Heart left ventricle (tissue), 16 donors: ENCODE measurements at regions not wholly inside any gene's neighbourhood (a gene's known extent, or its start where the extent isn't known, plus 50 kb on each side); places are given as distances from the start of the nearest gene placed in this dataset.
A peak's percentile ranks its signal among the peaks of the same experiment; 100 is the strongest.

Experiments used
- ATAC-seq, 4 donors: fragments of 200-7000 bp; cut with Tn5 transposase; one replicate each; pipeline ENCODE4 v1.9.1; 2020 to 2022; ENCODE audit warnings: moderate library complexity in 4 of 4, mild to moderate bottlenecking in 3 of 4, moderate number of reproducible peaks in 1 of 4
- DNase-seq, 5 donors: peaks; one replicate each; pipeline ENCODE4 v3.0.0-alpha.2; 2020
- H3K27ac ChIP-seq, 12 donors: fragments of 200-600 bp; sonication (generic) in 4 of 12; one replicate each; pipeline versions ENCODE4 v1.5.0 to v1.8.0; 2016 to 2022; ENCODE audit warnings: mild to moderate bottlenecking in 2 of 12
- H3K27me3 ChIP-seq, 9 donors: fragments of 200-600 bp; sonication (generic) in 2 of 9; one replicate each; pipeline versions ENCODE4 v1.5.1 to v1.8.0; 2016 to 2022; ENCODE audit warnings: mild to moderate bottlenecking in 3 of 9
- H3K36me3 ChIP-seq, 9 donors: fragments of 200-600 bp; sonication (generic) in 2 of 9; one replicate each; pipeline versions ENCODE4 v1.5.0 to v1.8.0; 2018 to 2022; ENCODE audit warnings: mild to moderate bottlenecking in 2 of 9
- H3K4me1 ChIP-seq, 12 donors: fragments of 200-600 bp; sonication (generic) in 4 of 12; one replicate each; pipeline versions ENCODE4 v1.5.0 to v1.8.0; 2016 to 2022; ENCODE audit warnings: mild to moderate bottlenecking in 3 of 12
- H3K4me3 ChIP-seq, 12 donors: fragments of 200-600 bp; sonication (generic) in 4 of 12; one replicate each; pipeline versions ENCODE4 v1.5.0 to v1.8.0; 2017 to 2022; ENCODE audit warnings: mild to moderate bottlenecking in 9 of 12, moderate library complexity in 4 of 12
- H3K9me3 ChIP-seq, 12 donors: fragments of 200-600 bp; sonication (generic) in 4 of 12; one replicate each; pipeline versions ENCODE4 v1.5.0 to v1.8.0; 2016 to 2022; ENCODE audit warnings: mild to moderate bottlenecking in 1 of 12
- POLR2A ChIP-seq, 2 donors: fragments of 450-650 bp; IDR thresholded peaks; one replicate each; pipeline ENCODE4 v1.6.1; 2017; ENCODE audit warnings: antibody characterized with exemption in 2 of 2, mild to moderate bottlenecking in 2 of 2, moderate library complexity in 2 of 2
- WGBS, 4 donors: extraction: QIAGEN DNeasy Blood & Tissue Kit in 2 of 4; methylation state at CpG; one replicate each; pipeline versions ENCODE4 v1.1.5 to v1.1.7; 2013 to 2018; 5-methylcytosine and 5-hydroxymethylcytosine counted together
- intact Hi-C, 10 donors: fragments of 100-400 bp; cut with DNase I; formaldehyde crosslinking; loops; one replicate each; pipeline versions ENCODE4 v1.11.1 to v1.14.2; 2022
- TF ChIP-seq, protein P1 (sequence below), 12 donors: fragments of 200-600 bp; sonication (generic) in 4 of 12; IDR thresholded peaks; one replicate each; pipeline versions ENCODE4 v1.5.0 to v1.8.0; 2018 to 2022; ENCODE audit warnings: antibody characterized with exemption in 12 of 12, mild to moderate bottlenecking in 5 of 12
- donor health status: ischemic (EF 13 %, LVEDD 7.1; RV severe dilation, severe dysfunction).
- donor health status: healthy with polysubstance abuse.
- donor health status: DM: no; HTN: yes; CAD: no.
- donor health status: DM: no; HTN: no; CAD: no.
- donor health status: ischemic (EF 25% LVEDD 6.9; RV normal size, moderate dysfunction).
- donor health status: ischemic (EF 25% LVEDD 5.7; RV mildly dilated, moderate dysfunction).
- donor health status: healthy.
- donor health status: DM: yes; HTN: yes; CAD: no.
- donor health status: ischemic (EF 35%, LVEDD 5.7; RV mildly dilated, moderate dysfunction).
- donor health status: nonischemic (EF 11% LVEDD 7.7; RV severe dilation, severe dysfunction).
- donor health status: DM: yes; HTN: yes; CAD: no.
- donor health status: PGD.
- donor health status: ischemic (EF 29% LVEDD 5.4; RV normal size, mild dysfunction).
- donor health status: nonischemic (EF 23%, LVEDD 6.1; RV moderate dilation, normal function).

DNA sequence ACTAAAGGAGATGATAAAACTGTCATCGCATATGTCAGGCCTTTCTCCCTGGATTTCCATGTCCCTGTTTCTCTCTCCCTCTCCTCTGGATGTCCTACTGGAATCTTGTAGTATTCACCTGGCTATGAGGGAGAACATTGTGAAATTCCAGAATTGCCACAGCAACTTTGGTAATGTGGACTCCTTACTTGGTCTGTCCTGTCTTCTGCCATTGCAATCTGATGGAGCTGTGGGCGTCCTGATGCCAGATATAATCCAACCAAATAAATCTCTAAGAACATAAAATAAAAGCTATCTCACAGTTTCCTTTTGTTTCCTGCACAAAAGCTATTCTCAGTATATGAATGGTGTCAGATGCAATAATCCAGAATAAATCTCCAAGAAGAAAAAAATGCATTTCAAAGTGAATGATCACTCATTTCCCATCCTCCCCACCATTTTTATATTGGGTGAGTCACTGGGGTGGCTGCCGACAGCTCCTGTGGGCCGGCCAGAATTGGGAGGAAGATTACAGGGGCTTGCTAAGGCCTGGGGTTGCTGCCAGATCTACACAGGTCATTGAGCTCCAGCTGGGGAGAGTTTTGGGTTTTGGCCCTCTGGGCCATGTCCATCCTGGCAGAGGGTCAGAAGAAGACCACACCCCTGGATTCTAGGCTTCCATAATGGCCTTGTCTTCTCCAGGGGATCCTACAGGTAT, 160.7 kb upstream of the PITX1 start:
- intact Hi-C loops, result loop anchor here in 5 of 10 donors (5.0 to 10.0 kb wide), 6 partner anchors 138 to 282 kb away; no protein-coding TSS in a partner anchor
- Histone ChIP-seq H3K27me3 (peaks cover 0 to 46% (median 9%) of the 10 kb centered on the region in 9 donors), H3K4me1 (peaks cover 0 to 17% (median 3%) of the 10 kb centered on the region in 12 donors), H3K27ac (no peak overlapping the region), H3K36me3 (no peaks in the 10 kb centered on the region), H3K9me3 (peaks cover 0 to 16% (median 0%) of the 10 kb centered on the region in 12 donors), H3K4me3 (no peak overlapping the region)
- TF ChIP-seq, protein P1, sequence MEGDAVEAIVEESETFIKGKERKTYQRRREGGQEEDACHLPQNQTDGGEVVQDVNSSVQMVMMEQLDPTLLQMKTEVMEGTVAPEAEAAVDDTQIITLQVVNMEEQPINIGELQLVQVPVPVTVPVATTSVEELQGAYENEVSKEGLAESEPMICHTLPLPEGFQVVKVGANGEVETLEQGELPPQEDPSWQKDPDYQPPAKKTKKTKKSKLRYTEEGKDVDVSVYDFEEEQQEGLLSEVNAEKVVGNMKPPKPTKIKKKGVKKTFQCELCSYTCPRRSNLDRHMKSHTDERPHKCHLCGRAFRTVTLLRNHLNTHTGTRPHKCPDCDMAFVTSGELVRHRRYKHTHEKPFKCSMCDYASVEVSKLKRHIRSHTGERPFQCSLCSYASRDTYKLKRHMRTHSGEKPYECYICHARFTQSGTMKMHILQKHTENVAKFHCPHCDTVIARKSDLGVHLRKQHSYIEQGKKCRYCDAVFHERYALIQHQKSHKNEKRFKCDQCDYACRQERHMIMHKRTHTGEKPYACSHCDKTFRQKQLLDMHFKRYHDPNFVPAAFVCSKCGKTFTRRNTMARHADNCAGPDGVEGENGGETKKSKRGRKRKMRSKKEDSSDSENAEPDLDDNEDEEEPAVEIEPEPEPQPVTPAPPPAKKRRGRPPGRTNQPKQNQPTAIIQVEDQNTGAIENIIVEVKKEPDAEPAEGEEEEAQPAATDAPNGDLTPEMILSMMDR (IDR thresholded peaks at IDR 0.05), result no peak
- no peak for TF ChIP-seq POLR2A (IDR thresholded peaks at IDR 0.05)
- 60 to 72% (median 65%) methylated on average over 4 of the region's 4 CpGs for WGBS, 4 donors
- DNase-seq (peak in 1 of 5 donors; percentile 13), ATAC-seq (no peak)

DNA sequence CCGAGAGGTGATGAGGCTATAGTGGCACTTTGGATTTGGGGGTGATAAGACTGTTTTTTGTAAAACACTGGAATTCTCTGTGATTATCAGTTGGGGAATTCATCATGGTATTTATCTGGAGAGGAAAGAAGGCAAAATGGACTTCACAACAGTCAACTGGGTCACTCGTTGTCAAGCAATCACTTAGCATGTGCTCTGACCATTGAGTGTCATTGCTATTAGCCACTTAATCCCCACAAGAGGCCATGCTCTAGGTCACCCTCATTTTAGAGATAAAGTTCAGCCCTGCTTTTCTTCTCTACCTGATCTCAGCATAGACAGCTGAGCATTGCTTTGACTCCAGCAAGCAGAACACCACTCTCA, 160.1 kb upstream of the PITX1 start:
- DNase-seq, result peak in 1 of 5 donors; percentile 3
- no peak for ATAC-seq
- no peak for TF ChIP-seq POLR2A (IDR thresholded peaks at IDR 0.05)
- TF ChIP-seq, protein P1 (IDR thresholded peaks at IDR 0.05), result no peak
- H3K27me3 ChIP-seq, result peaks cover 0 to 52% (median 14%) of the 10 kb centered on the region in 9 donors
- H3K9me3 ChIP-seq, result peaks cover 0 to 16% (median 0%) of the 10 kb centered on the region in 12 donors
- WGBS, 4 donors, result 24 to 40% (median 39%) methylated on average over 2 of the region's 2 CpGs
- H3K36me3 ChIP-seq, result no peaks in the 10 kb centered on the region
- H3K27ac ChIP-seq, result no peak overlapping the region
- intact Hi-C loops, result loop anchor here in 5 of 10 donors (5.0 to 10.0 kb wide), 6 partner anchors 138 to 282 kb away; no protein-coding TSS in a partner anchor
- H3K4me1 ChIP-seq, result peaks cover 0 to 17% (median 3%) of the 10 kb centered on the region in 12 donors
- H3K4me3 ChIP-seq, result no peak overlapping the region

DNA sequence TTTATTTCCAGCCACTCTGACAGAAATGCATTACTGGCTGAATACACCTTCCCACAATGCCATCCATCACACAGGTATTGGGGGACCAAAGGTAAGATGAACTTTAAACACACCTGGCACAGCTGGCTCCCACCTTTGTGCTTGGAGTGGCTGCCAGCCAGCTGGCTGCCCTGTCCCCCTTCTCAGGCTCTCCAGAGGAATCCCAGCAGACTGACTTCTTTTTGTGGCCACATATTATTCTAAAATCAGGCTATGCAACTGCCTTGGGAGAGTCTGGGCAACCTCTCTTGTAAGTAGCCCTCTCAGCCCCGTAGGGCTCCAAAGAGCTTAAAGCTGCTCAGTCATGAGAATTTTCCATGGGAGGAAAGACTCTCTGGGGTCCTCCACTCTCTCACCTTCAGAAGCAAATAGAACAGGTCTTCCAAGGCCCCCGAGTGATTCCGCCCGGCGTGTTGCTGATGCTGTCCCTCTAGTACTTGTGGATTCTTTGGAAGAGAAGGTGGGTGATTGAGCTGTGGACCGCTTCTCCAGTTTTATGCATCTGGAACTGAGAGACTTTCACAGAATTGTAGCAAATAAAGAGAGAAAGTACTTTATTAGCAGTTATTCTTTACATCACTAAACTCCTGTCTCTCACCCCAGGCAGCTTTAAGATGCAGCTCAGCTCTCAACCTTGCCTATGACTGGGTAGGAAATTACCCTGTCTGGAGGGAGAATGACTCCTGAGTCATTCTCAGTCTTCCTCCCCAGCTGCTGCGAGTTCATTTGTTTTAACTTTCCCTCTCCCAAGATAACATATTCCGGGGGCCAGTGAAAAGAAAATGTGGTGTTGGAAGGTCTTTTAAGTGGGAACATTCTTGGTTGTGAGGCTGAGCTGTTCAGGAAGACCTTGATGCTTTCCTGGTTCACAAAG, 159.4 kb upstream of the PITX1 start:
- no peak overlapping the region for H3K4me3 ChIP-seq
- intact Hi-C loops, result loop anchor here in 5 of 10 donors (5.0 to 10.0 kb wide), 6 partner anchors 139 to 281 kb away; no protein-coding TSS in a partner anchor
- no peak overlapping the region for H3K27ac ChIP-seq
- 61 to 74% (median 63%) methylated on average over 8 of the region's 8 CpGs for WGBS, 4 donors
- no peak for ATAC-seq
- H3K27me3 ChIP-seq, result peaks cover 0 to 54% (median 20%) of the 10 kb centered on the region in 9 donors
- peaks cover 0 to 17% (median 3%) of the 10 kb centered on the region in 12 donors for H3K4me1 ChIP-seq
- no peak for TF ChIP-seq POLR2A (IDR thresholded peaks at IDR 0.05)
- TF ChIP-seq, protein P1 (IDR thresholded peaks at IDR 0.05), result no peak
- no peaks in the 10 kb centered on the region for H3K36me3 ChIP-seq
- H3K9me3 ChIP-seq, result peaks cover 0 to 16% (median 0%) of the 10 kb centered on the region in 12 donors
- peak in 1 of 5 donors; percentile 6 for DNase-seq
